Endothelial cell of umbilical vein (primary cell): ENCODE measurements at regions not wholly inside any gene's neighbourhood (a gene's known extent, or its start where the extent isn't known, plus 50 kb on each side); places are given as distances from the start of the nearest gene placed in this dataset.

Source experiments
- BruUV-seq: library from RNA; stranded (reverse); fragments of 400-500 nt; replicated peaks from 2 replicates; lab custom pipeline; 2021; lab: Mats Ljungman, UMichigan
- CTCF ChIA-PET: fragments of 300-600, 350-600 bp; sonication (Branson Sonifier 250); formaldehyde crosslinking; loops from one replicate; lab custom pipeline; 2021; ENCODE audit warnings: antibody characterized with exemption, inconsistent platforms; lab: Charles Lee
- POLR2A ChIA-PET: fragments of 300-600, 350-600 bp; sonication (Branson Sonifier 250); formaldehyde crosslinking; loops from one replicate; lab custom pipeline; 2021; ENCODE audit warnings: antibody characterized with exemption, inconsistent platforms; lab: Charles Lee
- DNase-seq: peaks from one replicate; pipeline ENCODE4 v3.0.0-alpha.2; 2011; ENCODE audit warnings: low read depth, low spot score
- FAIRE-seq: peaks from 2 replicates; lab custom pipeline; 2011; peaks lifted over from hg19 to GRCh38; lab: Jason Lieb, UNC
- H2AFZ ChIP-seq: 2 replicates; pipeline ENCODE4 v1.6.0; 2012; ENCODE audit warnings: low read depth, low read length, control low read depth, inconsistent platforms
- H3K27ac ChIP-seq: 2 replicates; pipeline ENCODE4 v1.5.1; 2011; ENCODE audit warnings: low read depth, mild to moderate bottlenecking, control low read depth, low read length, moderate library complexity; ENCODE audit not compliant: insufficient read depth
- H3K27me3 ChIP-seq, 2 experiments: 2 replicates each; pipeline versions ENCODE4 v1.6.0 to v1.6.1; 2011; ENCODE audit warnings: low read length in 2 of 2, mixed read lengths in 1 of 2; ENCODE audit not compliant: control insufficient read depth in 2 of 2, insufficient read depth in 2 of 2
- H3K36me3 ChIP-seq, 2 experiments: 2 replicates in 1 of 2; 3 replicates in 1 of 2; pipeline ENCODE4 v1.5.1; 2011; ENCODE audit warnings: low read length in 2 of 2, mild to moderate bottlenecking in 1 of 2, moderate library complexity in 1 of 2; ENCODE audit not compliant: control insufficient read depth in 2 of 2, insufficient read depth in 2 of 2; ENCODE audit errors: extremely low read depth in 1 of 2
- H3K4me1 ChIP-seq: 3 replicates; pipeline ENCODE4 v1.5.1; 2011; ENCODE audit warnings: mild to moderate bottlenecking, low read length; ENCODE audit not compliant: control insufficient read depth, insufficient read depth; ENCODE audit errors: extremely low read depth
- H3K4me2 ChIP-seq: 2 replicates; pipeline ENCODE4 v1.6.1; 2011; ENCODE audit warnings: low read length, control low read depth, mixed read lengths; ENCODE audit not compliant: insufficient read depth
- H3K4me3 ChIP-seq, 3 experiments: fragments of 200-600 bp in 1 of 3; sonication (generic), shearing (Covaris generic) in 1 of 3; replicated peaks in 1 of 3; 2 replicates each; pipeline ENCODE4 v1.5.1; 2011 to 2016; ENCODE audit warnings: control low read depth in 3 of 3, low read length in 3 of 3, mild to moderate bottlenecking in 2 of 3, inconsistent platforms in 1 of 3, low read depth in 1 of 3, moderate library complexity in 1 of 3; ENCODE audit not compliant: insufficient read depth in 1 of 3
- H3K79me2 ChIP-seq: 2 replicates; pipeline ENCODE4 v1.6.0; 2012; ENCODE audit warnings: low read length, inconsistent platforms; ENCODE audit not compliant: control insufficient read depth, insufficient read depth
- H3K9ac ChIP-seq: replicated peaks from 2 replicates; pipeline ENCODE3; 2011; ENCODE audit warnings: low read length, control low read depth; ENCODE audit not compliant: insufficient read depth; ENCODE audit errors: extremely low read depth
- H3K9me1 ChIP-seq: replicated peaks from 3 replicates; pipeline ENCODE4 v1.6.0; 2011; ENCODE audit warnings: mild to moderate bottlenecking, low read length; ENCODE audit not compliant: control insufficient read depth, insufficient read depth; ENCODE audit errors: extremely low read depth
- H3K9me3 ChIP-seq: replicated peaks from 2 replicates; pipeline ENCODE4 v1.5.1; 2012; ENCODE audit warnings: low read length, inconsistent platforms; ENCODE audit not compliant: control insufficient read depth, insufficient read depth
- H4K20me1 ChIP-seq: replicated peaks from 2 replicates; pipeline ENCODE3; 2011; ENCODE audit warnings: mild to moderate bottlenecking, low read length; ENCODE audit not compliant: control insufficient read depth, insufficient read depth; ENCODE audit errors: extremely low read depth
- EZH2 ChIP-seq: IDR thresholded peaks from 2 replicates; pipeline ENCODE4 v1.6.1; 2012; ENCODE audit warnings: borderline replicate concordance, low read depth, mild to moderate bottlenecking, moderate library complexity, low read length, inconsistent platforms; ENCODE audit not compliant: severe bottlenecking
- FOS ChIP-seq: IDR thresholded peaks from 2 replicates; pipeline ENCODE4 v1.6.1; 2011; ENCODE audit warnings: mild to moderate bottlenecking, low read length, moderate library complexity, borderline replicate concordance; ENCODE audit not compliant: insufficient read depth
- GATA2 ChIP-seq: IDR thresholded peaks from 2 replicates; pipeline ENCODE4 v1.7.0; 2011; ENCODE audit warnings: low read depth, mild to moderate bottlenecking, moderate library complexity, mixed read lengths, low read length; ENCODE audit not compliant: insufficient read length, insufficient read depth
- JUN ChIP-seq: IDR thresholded peaks from 2 replicates; pipeline ENCODE4 v1.6.1; 2011; ENCODE audit warnings: borderline replicate concordance, low read depth; ENCODE audit not compliant: insufficient read length, insufficient read depth
- MAX ChIP-seq: IDR thresholded peaks from 2 replicates; pipeline ENCODE4 v1.6.1; 2011; ENCODE audit not compliant: insufficient read depth, insufficient read length
- MYC ChIP-seq: IDR thresholded peaks from one replicate; pipeline ENCODE4 v1.6.1; 2011; ENCODE audit warnings: mild to moderate bottlenecking, low read depth, low read length
- POLR2A ChIP-seq: IDR thresholded peaks from 2 replicates; pipeline ENCODE4 v1.6.1; 2012; ENCODE audit warnings: low read depth, mild to moderate bottlenecking, control low read depth, low read length
- POLR2AphosphoS5 ChIP-seq: IDR thresholded peaks from 2 replicates; pipeline ENCODE4 v1.6.1; 2012; ENCODE audit warnings: low read depth, mild to moderate bottlenecking, control low read depth, low read length, moderate library complexity; ENCODE audit not compliant: insufficient read depth
- dilution Hi-C: fragments of 300-500 bp; cut with MboI; formaldehyde crosslinking; loops from one replicate; pipeline ENCODE4 v1.15.0; 2019; ENCODE audit warnings: low sequenced_read_pairs; ENCODE audit not compliant: extremely low pct_ligation_motif_present
- intact Hi-C: fragments of 100-400 bp; cut with micrococcal nuclease; formaldehyde crosslinking; loops from one replicate; pipeline ENCODE4 v1.10.0; 2022
- TF ChIP-seq, protein P1 (sequence below), 2 donors: IDR thresholded peaks; 1 replicate in 1 of 2; 2 replicates in 1 of 2; pipeline ENCODE4 v1.5.1; 2011; ENCODE audit warnings: low read length in 2 of 2, mild to moderate bottlenecking in 2 of 2, moderate library complexity in 2 of 2, control low read depth in 1 of 2, inconsistent platforms in 1 of 2, low read depth in 1 of 2; ENCODE audit not compliant: insufficient read depth in 1 of 2; ENCODE audit errors: extremely low read depth in 1 of 2

GRCh38 chr3:194879126-194879877 lies 193.6 kb downstream of the FAM43A start:
- dilution Hi-C loops, result no loop called here
- Histone ChIP-seq H3K36me3 (no peaks in the 10 kb centered on the region), H3K27me3 (no peaks in the 10 kb centered on the region), H2AFZ (peak overlapping the region; percentile 10), H3K9me3 (peaks cover 2% of the 10 kb centered on the region), H3K9me1 (no peaks in the 10 kb centered on the region), H3K4me3 (no peak overlapping the region), H3K27ac (peak overlapping the region; percentile 54), H3K9ac (no peak overlapping the region), H3K79me2 (no peaks in the 10 kb centered on the region), H3K4me2 (peak overlapping the region; percentile 6), H4K20me1 (no peaks in the 10 kb centered on the region), H3K4me1 (peaks cover 19% of the 10 kb centered on the region)
- FAIRE-seq (no peak), DNase-seq (peak; percentile 19)
- intact Hi-C loops, result no loop called here
- BruUV-seq, result no TSS peak
- CTCF ChIA-PET, result interaction anchor here (1.0 to 1.8 kb wide), 7 partner anchors 12 to 227 kb away, joined by 3 to 8 read pairs (median 4); no protein-coding TSS in a partner anchor
- TF ChIP-seq POLR2A, result no peak
- no peak for TF ChIP-seq MAX
- TF ChIP-seq FOS, result no peak
- TF ChIP-seq POLR2AphosphoS5, result no peak
- TF ChIP-seq JUN, result no peak
- no peak for TF ChIP-seq EZH2
- TF ChIP-seq, protein P1, sequence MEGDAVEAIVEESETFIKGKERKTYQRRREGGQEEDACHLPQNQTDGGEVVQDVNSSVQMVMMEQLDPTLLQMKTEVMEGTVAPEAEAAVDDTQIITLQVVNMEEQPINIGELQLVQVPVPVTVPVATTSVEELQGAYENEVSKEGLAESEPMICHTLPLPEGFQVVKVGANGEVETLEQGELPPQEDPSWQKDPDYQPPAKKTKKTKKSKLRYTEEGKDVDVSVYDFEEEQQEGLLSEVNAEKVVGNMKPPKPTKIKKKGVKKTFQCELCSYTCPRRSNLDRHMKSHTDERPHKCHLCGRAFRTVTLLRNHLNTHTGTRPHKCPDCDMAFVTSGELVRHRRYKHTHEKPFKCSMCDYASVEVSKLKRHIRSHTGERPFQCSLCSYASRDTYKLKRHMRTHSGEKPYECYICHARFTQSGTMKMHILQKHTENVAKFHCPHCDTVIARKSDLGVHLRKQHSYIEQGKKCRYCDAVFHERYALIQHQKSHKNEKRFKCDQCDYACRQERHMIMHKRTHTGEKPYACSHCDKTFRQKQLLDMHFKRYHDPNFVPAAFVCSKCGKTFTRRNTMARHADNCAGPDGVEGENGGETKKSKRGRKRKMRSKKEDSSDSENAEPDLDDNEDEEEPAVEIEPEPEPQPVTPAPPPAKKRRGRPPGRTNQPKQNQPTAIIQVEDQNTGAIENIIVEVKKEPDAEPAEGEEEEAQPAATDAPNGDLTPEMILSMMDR (IDR thresholded peaks at IDR 0.05; ENCODE audit: extremely low read depth in 1 of 2, insufficient read depth in 1 of 2, low read depth in 1 of 2, low read length in 2 of 2), result no peak
- TF ChIP-seq GATA2, result no peak
- TF ChIP-seq MYC, result no peak
- POLR2A ChIA-PET, result interaction anchor here (0.6 to 1.8 kb wide), 6 partner anchors 8 to 189 kb away, joined by 3 to 4 read pairs (median 3); no protein-coding TSS in a partner anchor
